RPMI8226 (cell line): ENCODE measurements at regions not wholly inside any gene's neighbourhood (a gene's known extent, or its start where the extent isn't known, plus 50 kb on each side); places are given as distances from the start of the nearest gene placed in this dataset.

ENCODE experiments used
- DNase-seq: peaks from one replicate; pipeline ENCODE4 v3.0.0-alpha.2; 2015

GRCh38 chr3:188974856-188975599 lies 196.7 kb upstream of the TPRG1 start:
- no peak for DNase-seq

GRCh38 chr3:188975600-188976314 lies 196.0 kb upstream of the TPRG1 start:
- DNase-seq = no peak

- DNase-seq = no peak
These were observed 195.4 kb upstream of the TPRG1 start for GRCh38 chr3:188976407-188976806.

GRCh38 chr3:188978421-188979171 lies 193.2 kb upstream of the TPRG1 start:
- DNase-seq = no peak

- DNase-seq = no peak
These were observed 192.5 kb upstream of the TPRG1 start for GRCh38 chr3:188979248-188979647.

GRCh38 chr3:188979669-188980310 lies 192.0 kb upstream of the TPRG1 start:
- DNase-seq = no peak

- no peak for DNase-seq
These were observed 178.6 kb upstream of the TPRG1 start for GRCh38 chr3:188993181-188993580.

GRCh38 chr3:189001559-189001958 lies 170.2 kb upstream of the TPRG1 start:
- DNase-seq = no peak

GRCh38 chr3:189003410-189003809 lies 168.4 kb upstream of the TPRG1 start:
- no peak for DNase-seq

GRCh38 chr3:189013224-189013888 lies 158.4 kb upstream of the TPRG1 start:
- DNase-seq = no peak

- DNase-seq = no peak
These were observed 157.2 kb upstream of the TPRG1 start for GRCh38 chr3:189014526-189014925.

GRCh38 chr3:189022576-189023466 lies 148.9 kb upstream of the TPRG1 start:
- DNase-seq = peak; percentile 72

GRCh38 chr3:189025866-189026265 lies 145.9 kb upstream of the TPRG1 start:
- no peak for DNase-seq

GRCh38 chr3:189027626-189028155 lies 144.1 kb upstream of the TPRG1 start:
- no peak for DNase-seq

- no peak for DNase-seq
These were observed 132.7 kb upstream of the TPRG1 start for GRCh38 chr3:189038773-189039745.

- no peak for DNase-seq
These were observed 131.0 kb upstream of the TPRG1 start for GRCh38 chr3:189040656-189041335.

- peak; percentile 66 for DNase-seq
These were observed 130.2 kb upstream of the TPRG1 start for GRCh38 chr3:189041482-189042090.

GRCh38 chr3:189042832-189043231 lies 128.9 kb upstream of the TPRG1 start:
- DNase-seq = no peak
